Right lobe of liver (tissue), 6 donors: ENCODE measurements at regions not wholly inside any gene's neighbourhood (a gene's known extent, or its start where the extent isn't known, plus 50 kb on each side); places are given as distances from the start of the nearest gene placed in this dataset.
"Not testable (repeated sequence)": the region's sequence is repeated elsewhere in the genome, so short reads cannot be mapped to it uniquely, and the experiment has no call there.

Source experiments
- ATAC-seq, 4 donors: fragments of 200-7000 bp; cut with Tn5 transposase; one replicate each; pipeline ENCODE4 v1.9.1; 2020; ENCODE audit warnings: mild to moderate bottlenecking in 4 of 4, moderate library complexity in 4 of 4
- DNase-seq, 3 donors: peaks; one replicate each; pipeline ENCODE4 v3.0.0-alpha.2; 2020
- H3K27ac ChIP-seq, 3 donors: fragments of 200-600 bp; one replicate each; pipeline ENCODE4 v1.8.0; 2022
- H3K27me3 ChIP-seq, 2 donors: fragments of 200-600 bp; one replicate each; pipeline ENCODE4 v1.8.0; 2022
- H3K36me3 ChIP-seq, 4 donors: fragments of 200-600 bp; sonication (generic) in 1 of 4; one replicate each; pipeline versions ENCODE4 v1.5.1 to v1.8.0; 2017 to 2022; ENCODE audit warnings: control low read depth in 1 of 4
- H3K4me1 ChIP-seq, 4 donors: fragments of 200-600 bp; sonication (generic) in 1 of 4; one replicate each; pipeline versions ENCODE4 v1.5.1 to v1.8.0; 2017 to 2022; ENCODE audit warnings: control low read depth in 1 of 4
- H3K4me3 ChIP-seq, 3 donors: fragments of 200-600 bp; one replicate each; pipeline ENCODE4 v1.8.0; 2022
- H3K9me3 ChIP-seq, 4 donors: fragments of 200-600 bp; sonication (generic) in 1 of 4; one replicate each; pipeline versions ENCODE4 v1.5.1 to v1.8.0; 2017 to 2022; ENCODE audit warnings: control low read depth in 1 of 4
- POLR2A ChIP-seq: fragments of 450-650 bp; IDR thresholded peaks from one replicate; pipeline ENCODE4 v1.6.1; 2017; ENCODE audit warnings: antibody characterized with exemption, mild to moderate bottlenecking
- WGBS: methylation state at CpG from one replicate; pipeline ENCODE4 v1.1.6; 2018; ENCODE audit warnings: low coverage, low lambda C conversion rate; ENCODE audit not compliant: insufficient coverage; ENCODE audit errors: missing lambda C conversion rate; 5-methylcytosine and 5-hydroxymethylcytosine counted together
- intact Hi-C, 2 donors: fragments of 100-400 bp; cut with DNase I; formaldehyde crosslinking; loops; one replicate each; pipeline versions ENCODE4 v1.11.2 to v1.14.1; 2022
- TF ChIP-seq, protein P1 (sequence below), 4 donors: fragments of 200-600 bp in 3 of 4; fragments of 450-650 bp in 1 of 4; IDR thresholded peaks; one replicate each; pipeline versions ENCODE4 v1.5.1 to v1.8.0; 2016 to 2022; ENCODE audit warnings: antibody characterized with exemption in 4 of 4, mild to moderate bottlenecking in 2 of 4
- donor health status: DM: no; HTN: yes; CAD: no.
- donor health status: DM: no; HTN: no; CAD: no.
- donor health status: DM: no; HTN: no; CAD: no.
- donor health status: DM: no; HTN: yes; CAD: no.
- donor health status: DM: no; HTN: yes; CAD: no.

DNA sequence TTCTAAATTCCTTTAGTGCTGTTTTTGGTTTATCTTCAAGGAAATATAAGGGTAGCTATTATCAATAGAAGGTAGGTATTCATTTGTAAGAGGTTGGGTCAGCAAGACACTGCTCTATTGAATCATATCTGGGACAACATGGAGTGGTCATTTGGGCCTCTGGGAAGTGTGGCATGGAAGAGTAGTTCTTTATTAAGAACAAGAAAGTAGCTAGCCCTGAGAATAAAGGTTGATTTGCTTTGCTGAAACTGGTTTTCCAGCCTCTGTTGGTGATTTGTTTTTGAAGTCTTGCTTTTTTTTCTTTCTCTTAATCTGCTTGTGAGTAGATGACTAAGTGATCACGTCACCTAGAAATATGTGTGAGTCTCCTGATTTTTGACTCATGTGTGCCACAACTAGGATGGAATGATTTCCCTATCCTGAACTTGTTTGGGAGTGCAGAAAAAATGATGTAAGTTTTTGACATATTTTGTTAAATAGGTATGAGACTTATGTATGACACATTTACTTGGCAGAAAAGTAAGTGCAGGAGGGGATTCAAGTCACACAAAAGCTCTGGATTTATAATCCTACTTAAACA is 381.8 kb downstream of the CENPW start:
- no peaks in the 10 kb centered on the region for H3K9me3 ChIP-seq
- no peak for TF ChIP-seq POLR2A
- TF ChIP-seq, protein P1, sequence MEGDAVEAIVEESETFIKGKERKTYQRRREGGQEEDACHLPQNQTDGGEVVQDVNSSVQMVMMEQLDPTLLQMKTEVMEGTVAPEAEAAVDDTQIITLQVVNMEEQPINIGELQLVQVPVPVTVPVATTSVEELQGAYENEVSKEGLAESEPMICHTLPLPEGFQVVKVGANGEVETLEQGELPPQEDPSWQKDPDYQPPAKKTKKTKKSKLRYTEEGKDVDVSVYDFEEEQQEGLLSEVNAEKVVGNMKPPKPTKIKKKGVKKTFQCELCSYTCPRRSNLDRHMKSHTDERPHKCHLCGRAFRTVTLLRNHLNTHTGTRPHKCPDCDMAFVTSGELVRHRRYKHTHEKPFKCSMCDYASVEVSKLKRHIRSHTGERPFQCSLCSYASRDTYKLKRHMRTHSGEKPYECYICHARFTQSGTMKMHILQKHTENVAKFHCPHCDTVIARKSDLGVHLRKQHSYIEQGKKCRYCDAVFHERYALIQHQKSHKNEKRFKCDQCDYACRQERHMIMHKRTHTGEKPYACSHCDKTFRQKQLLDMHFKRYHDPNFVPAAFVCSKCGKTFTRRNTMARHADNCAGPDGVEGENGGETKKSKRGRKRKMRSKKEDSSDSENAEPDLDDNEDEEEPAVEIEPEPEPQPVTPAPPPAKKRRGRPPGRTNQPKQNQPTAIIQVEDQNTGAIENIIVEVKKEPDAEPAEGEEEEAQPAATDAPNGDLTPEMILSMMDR (IDR thresholded peaks at IDR 0.05) = no peak
- intact Hi-C loops = no loop called here
- no peaks in the 10 kb centered on the region for H3K4me1 ChIP-seq
- no peaks in the 10 kb centered on the region for H3K36me3 ChIP-seq
- H3K27me3 ChIP-seq = no peaks in the 10 kb centered on the region
- 39% methylated on average over 1 of the region's 1 CpG for WGBS
- no peak overlapping the region for H3K4me3 ChIP-seq
- ATAC-seq = no peak
- DNase-seq = no peak
- no peak overlapping the region for H3K27ac ChIP-seq

DNA sequence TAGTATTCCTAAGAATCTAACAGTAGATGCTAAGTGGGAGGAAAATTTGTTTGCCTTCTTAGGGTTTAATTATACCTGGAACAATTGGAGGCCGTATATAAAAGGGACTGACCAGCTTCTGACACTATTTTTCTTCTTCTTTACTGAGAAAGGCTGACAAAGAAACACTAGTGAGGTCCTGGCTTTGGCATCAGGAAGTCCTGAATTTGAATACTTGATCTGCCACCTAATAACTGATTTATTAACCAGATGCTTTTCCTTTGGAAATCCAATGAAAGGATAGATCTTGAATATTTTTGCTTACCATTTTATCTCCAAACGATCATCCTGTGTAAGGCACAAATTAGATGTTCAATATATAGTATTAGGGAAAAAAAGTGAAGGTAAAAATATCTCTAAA is 382.5 kb downstream of the CENPW start:
- no peak for DNase-seq
- H3K36me3 ChIP-seq = no peaks in the 10 kb centered on the region
- H3K4me3 ChIP-seq = no peak overlapping the region
- ATAC-seq = no peak
- no peaks in the 10 kb centered on the region for H3K9me3 ChIP-seq
- intact Hi-C loops = no loop called here
- no peaks in the 10 kb centered on the region for H3K4me1 ChIP-seq
- H3K27ac ChIP-seq = no peak overlapping the region
- TF ChIP-seq, protein P1 (IDR thresholded peaks at IDR 0.05) = no peak
- TF ChIP-seq POLR2A = no peak
- no peaks in the 10 kb centered on the region for H3K27me3 ChIP-seq
- 27% methylated on average over 2 of the region's 2 CpGs for WGBS

DNA sequence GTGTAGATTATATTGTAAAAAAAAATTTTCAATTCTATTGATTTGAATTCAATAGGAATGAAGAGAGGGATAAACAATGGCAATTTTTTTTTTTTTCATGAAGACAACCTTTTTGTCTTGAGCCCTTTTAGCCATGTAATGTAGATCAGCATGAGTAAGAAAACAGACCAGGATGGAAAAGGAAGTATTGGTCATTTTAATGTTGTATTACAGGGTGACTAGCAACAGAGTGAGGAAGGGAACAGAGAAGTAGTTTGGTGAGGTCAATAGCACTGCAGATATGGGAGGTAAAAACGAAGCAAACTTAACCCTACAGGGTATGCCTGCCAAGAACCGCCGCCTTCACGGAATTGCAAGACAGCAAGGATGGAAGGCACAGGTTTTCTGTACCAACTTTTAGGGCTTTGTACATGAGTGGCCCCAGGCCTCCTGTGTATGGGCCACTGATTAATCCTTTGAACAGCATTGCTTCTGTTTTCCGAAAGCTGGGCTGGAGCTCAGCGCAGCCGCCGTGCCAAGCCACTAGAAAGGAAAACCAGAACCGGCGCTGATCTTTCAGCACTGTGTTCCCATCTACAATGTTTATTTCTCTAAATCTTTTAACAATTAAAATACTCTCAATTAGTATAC is 383.7 kb downstream of the CENPW start:
- DNase-seq = no peak
- Histone ChIP-seq H3K4me1 (no peaks in the 10 kb centered on the region), H3K4me3 (no peak overlapping the region), H3K27ac (no peak overlapping the region), H3K36me3 (no peaks in the 10 kb centered on the region), H3K27me3 (no peaks in the 10 kb centered on the region), H3K9me3 (no peaks in the 10 kb centered on the region)
- intact Hi-C loops = no loop called here
- TF ChIP-seq POLR2A = no peak
- TF ChIP-seq, protein P1 (IDR thresholded peaks at IDR 0.05) = no peak
- 38% methylated on average over 1 of the region's 10 CpGs for WGBS
- ATAC-seq = no peak

DNA sequence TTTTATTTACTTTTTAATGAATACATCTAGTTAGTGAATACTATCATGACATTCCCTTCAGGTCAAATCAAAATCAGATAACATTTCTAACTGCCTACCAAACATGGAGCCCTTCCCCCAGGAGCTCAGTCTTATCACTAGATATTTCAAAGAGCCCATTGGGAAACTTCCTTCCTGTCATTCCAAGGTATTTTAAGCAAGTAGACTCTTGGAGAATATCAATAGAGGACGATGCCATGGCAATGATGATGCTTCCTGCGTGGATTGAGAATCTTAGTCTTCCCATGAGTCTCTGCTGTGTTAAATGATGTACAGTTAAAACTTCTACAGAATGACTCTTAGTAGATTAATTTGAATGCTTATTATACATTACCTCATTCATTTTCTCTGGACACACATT is 384.9 kb downstream of the CENPW start:
- Histone ChIP-seq H3K4me3 (no peak overlapping the region), H3K9me3 (no peaks in the 10 kb centered on the region), H3K27me3 (no peaks in the 10 kb centered on the region), H3K4me1 (no peaks in the 10 kb centered on the region), H3K36me3 (no peaks in the 10 kb centered on the region), H3K27ac (no peak overlapping the region)
- TF ChIP-seq, protein P1 (IDR thresholded peaks at IDR 0.05) = no peak
- no peak for TF ChIP-seq POLR2A
- no peak for DNase-seq
- intact Hi-C loops = no loop called here
- 13% methylated on average over 2 of the region's 2 CpGs for WGBS
- no peak for ATAC-seq

DNA sequence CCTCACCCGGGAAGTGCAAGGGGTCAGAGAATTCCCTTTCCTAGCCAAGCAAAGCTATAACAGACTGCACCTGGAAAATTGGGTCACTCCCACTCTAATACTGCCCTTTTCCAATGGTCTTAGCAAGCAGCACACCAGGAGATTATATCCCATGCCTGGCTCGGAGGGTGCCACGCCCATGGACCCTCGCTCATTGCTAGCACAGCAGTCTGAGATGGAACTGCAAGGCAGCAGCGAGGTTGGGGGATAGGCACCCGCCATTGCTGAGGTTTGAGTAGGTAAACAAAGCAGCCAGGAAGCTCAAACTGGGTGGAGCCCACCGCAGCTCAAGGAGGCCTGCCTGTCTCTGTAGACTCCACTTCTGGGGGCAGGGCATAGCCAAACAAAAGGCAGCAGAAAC is 386.5 kb downstream of the CENPW start:
- H3K27ac ChIP-seq, H3K36me3 ChIP-seq, ATAC-seq, H3K4me3 ChIP-seq, H3K4me1 ChIP-seq, DNase-seq, H3K27me3 ChIP-seq, intact Hi-C loops, H3K9me3 ChIP-seq: not testable (repeated sequence)
- 45% methylated on average over 3 of the region's 7 CpGs for WGBS
